HFFc6 (cell line): ENCODE measurements at regions not wholly inside any gene's neighbourhood (a gene's known extent, or its start where the extent isn't known, plus 50 kb on each side); places are given as distances from the start of the nearest gene placed in this dataset.

Experiments used
- DNase-seq: peaks from one replicate; pipeline ENCODE4 v3.0.0-alpha.2; 2018
- H3K27ac Mint-ChIP-seq: 2 replicates; pipeline ENCODE4 v1.8.0; 2020; ENCODE audit warnings: mild to moderate bottlenecking, mixed read lengths
- H3K27me3 Mint-ChIP-seq: 2 replicates; pipeline ENCODE4 v1.8.0; 2021; ENCODE audit warnings: mild to moderate bottlenecking, moderate library complexity, mixed read lengths; ENCODE audit not compliant: insufficient read depth
- H3K36me3 Mint-ChIP-seq: 2 replicates; pipeline ENCODE4 v1.8.0; 2021; ENCODE audit warnings: low read depth, mixed read lengths
- H3K4me1 Mint-ChIP-seq: 2 replicates; pipeline ENCODE4 v1.8.0; 2020; ENCODE audit warnings: low read depth, mixed read lengths
- H3K4me3 Mint-ChIP-seq: 2 replicates; pipeline ENCODE4 v1.8.0; 2020; ENCODE audit warnings: mild to moderate bottlenecking, moderate library complexity, mixed read lengths
- H3K9me3 Mint-ChIP-seq: 2 replicates; pipeline ENCODE4 v1.8.0; 2020; ENCODE audit warnings: mild to moderate bottlenecking, mixed read lengths
- CTCF ChIP-seq: fragments of 200-600 bp; sonication (generic); IDR thresholded peaks from 2 replicates; pipeline ENCODE4 v1.5.0; 2021; ENCODE audit warnings: antibody characterized with exemption, mild to moderate bottlenecking

- Mint-ChIP-seq H3K4me3 (no peak overlapping the region), H3K9me3 (peaks cover 4% of the 10 kb centered on the region; the same call in 1 of the 2 replicates), H3K4me1 (peaks cover 7% of the 10 kb centered on the region; the same call in 1 of the 2 replicates), H3K27me3 (no peaks in the 10 kb centered on the region; the same call in 1 of the 2 replicates), H3K27ac (no peak overlapping the region), H3K36me3 (peaks cover 4% of the 10 kb centered on the region; the same call in 1 of the 2 replicates)
- TF ChIP-seq CTCF: no peak
- no peak for DNase-seq
Observed at GRCh38 chr4:182073278-182073677, 169.9 kb upstream of the TENM3 start.

GRCh38 chr4:182074139-182074538, 169.1 kb upstream of the TENM3 start:
- TF ChIP-seq CTCF: no peak
- Mint-ChIP-seq H3K27ac (no peak overlapping the region), H3K36me3 (peaks cover 4% of the 10 kb centered on the region; the same call in 1 of the 2 replicates), H3K9me3 (peaks cover 4% of the 10 kb centered on the region; the same call in 1 of the 2 replicates), H3K4me3 (no peak overlapping the region), H3K27me3 (no peaks in the 10 kb centered on the region; the same call in 1 of the 2 replicates), H3K4me1 (peaks cover 7% of the 10 kb centered on the region; the same call in 1 of the 2 replicates)
- DNase-seq: no peak

- Mint-ChIP-seq H3K9me3 (peaks cover 4% of the 10 kb centered on the region; the same call in 1 of the 2 replicates), H3K36me3 (peaks cover 4% of the 10 kb centered on the region; the same call in 1 of the 2 replicates), H3K27me3 (no peaks in the 10 kb centered on the region; the same call in 1 of the 2 replicates), H3K4me1 (peaks cover 11% of the 10 kb centered on the region), H3K4me3 (no peak overlapping the region), H3K27ac (no peak overlapping the region)
- no peak for DNase-seq
- no peak for TF ChIP-seq CTCF
Observed at GRCh38 chr4:182074810-182075209, 168.4 kb upstream of the TENM3 start.

GRCh38 chr4:182082910-182083309, 160.3 kb upstream of the TENM3 start:
- H3K4me1 Mint-ChIP-seq: peaks cover 23% of the 10 kb centered on the region
- no peak overlapping the region for H3K27ac Mint-ChIP-seq
- H3K4me3 Mint-ChIP-seq: no peak overlapping the region
- H3K36me3 Mint-ChIP-seq: no peaks in the 10 kb centered on the region
- H3K9me3 Mint-ChIP-seq: no peaks in the 10 kb centered on the region
- no peak for DNase-seq
- TF ChIP-seq CTCF: no peak
- no peaks in the 10 kb centered on the region for H3K27me3 Mint-ChIP-seq

- Mint-ChIP-seq H3K9me3 (no peaks in the 10 kb centered on the region), H3K36me3 (no peaks in the 10 kb centered on the region), H3K4me3 (no peak overlapping the region), H3K27me3 (no peaks in the 10 kb centered on the region), H3K4me1 (peaks cover 23% of the 10 kb centered on the region), H3K27ac (no peak overlapping the region)
- no peak for TF ChIP-seq CTCF
- DNase-seq: no peak
Observed at GRCh38 chr4:182083671-182084410, 159.4 kb upstream of the TENM3 start.
